ENCODE measurements at regions not wholly inside any gene's neighbourhood (a gene's known extent, or its start where the extent isn't known, plus 50 kb on each side); places are given as distances from the start of the nearest gene placed in this dataset.

DNA sequence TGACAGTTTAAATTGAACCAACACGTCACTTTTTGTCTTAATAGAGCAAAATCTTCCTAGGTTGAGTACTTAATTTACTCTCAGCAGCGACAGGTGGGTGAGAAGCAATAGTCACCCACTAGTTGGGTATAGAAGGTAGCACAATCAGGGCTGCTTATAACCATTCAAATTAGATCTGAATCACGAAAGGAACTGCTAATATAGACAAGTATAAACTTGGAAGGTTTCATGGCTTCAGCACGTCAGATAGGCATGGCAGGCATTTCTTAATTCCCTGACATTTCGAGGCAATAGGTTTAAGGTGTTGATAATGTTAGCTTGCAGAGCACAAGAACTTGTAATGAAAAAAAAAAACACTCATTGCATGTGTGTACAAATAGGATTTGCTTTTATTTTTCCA, 853.4 kb downstream of the PCDH7 start:
- TF ChIP-seq, protein P1, sequence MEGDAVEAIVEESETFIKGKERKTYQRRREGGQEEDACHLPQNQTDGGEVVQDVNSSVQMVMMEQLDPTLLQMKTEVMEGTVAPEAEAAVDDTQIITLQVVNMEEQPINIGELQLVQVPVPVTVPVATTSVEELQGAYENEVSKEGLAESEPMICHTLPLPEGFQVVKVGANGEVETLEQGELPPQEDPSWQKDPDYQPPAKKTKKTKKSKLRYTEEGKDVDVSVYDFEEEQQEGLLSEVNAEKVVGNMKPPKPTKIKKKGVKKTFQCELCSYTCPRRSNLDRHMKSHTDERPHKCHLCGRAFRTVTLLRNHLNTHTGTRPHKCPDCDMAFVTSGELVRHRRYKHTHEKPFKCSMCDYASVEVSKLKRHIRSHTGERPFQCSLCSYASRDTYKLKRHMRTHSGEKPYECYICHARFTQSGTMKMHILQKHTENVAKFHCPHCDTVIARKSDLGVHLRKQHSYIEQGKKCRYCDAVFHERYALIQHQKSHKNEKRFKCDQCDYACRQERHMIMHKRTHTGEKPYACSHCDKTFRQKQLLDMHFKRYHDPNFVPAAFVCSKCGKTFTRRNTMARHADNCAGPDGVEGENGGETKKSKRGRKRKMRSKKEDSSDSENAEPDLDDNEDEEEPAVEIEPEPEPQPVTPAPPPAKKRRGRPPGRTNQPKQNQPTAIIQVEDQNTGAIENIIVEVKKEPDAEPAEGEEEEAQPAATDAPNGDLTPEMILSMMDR (IDR thresholded peaks at IDR 0.05): no peak
- TF ChIP-seq ZFX (IDR thresholded peaks at IDR 0.05; ENCODE audit: borderline replicate concordance): no peak

All from 22Rv1 (cell line).